ENCODE measurements at regions not wholly inside any gene's neighbourhood (a gene's known extent, or its start where the extent isn't known, plus 50 kb on each side); places are given as distances from the start of the nearest gene placed in this dataset.
A peak's percentile ranks its signal among the peaks of the same experiment; 100 is the strongest.

GRCh38 chr3:159726231-159726964 lies 262.2 kb upstream of the IL12A start:
- Histone ChIP-seq H3K4me1 (no peaks in the 10 kb centered on the region), H3K4me3 (no peak overlapping the region), H3K27me3 (no peaks in the 10 kb centered on the region), H3K36me3 (no peaks in the 10 kb centered on the region), H3K9me3 (no peaks in the 10 kb centered on the region), H3K27ac (no peak overlapping the region)
- 84 to 94% methylated on average over 6 to 7 of the region's 7 CpGs for WGBS, 2 donors (ENCODE audit: low coverage in 1 of 2)
- ATAC-seq: no peak
- TF ChIP-seq POLR2AphosphoS5 (IDR thresholded peaks at IDR 0.05) (no peak), EP300 (IDR thresholded peaks at IDR 0.05) (no peak), POLR2A (IDR thresholded peaks at IDR 0.05) (no peak), CTCF (IDR thresholded peaks at IDR 0.05) (no peak)

DNA sequence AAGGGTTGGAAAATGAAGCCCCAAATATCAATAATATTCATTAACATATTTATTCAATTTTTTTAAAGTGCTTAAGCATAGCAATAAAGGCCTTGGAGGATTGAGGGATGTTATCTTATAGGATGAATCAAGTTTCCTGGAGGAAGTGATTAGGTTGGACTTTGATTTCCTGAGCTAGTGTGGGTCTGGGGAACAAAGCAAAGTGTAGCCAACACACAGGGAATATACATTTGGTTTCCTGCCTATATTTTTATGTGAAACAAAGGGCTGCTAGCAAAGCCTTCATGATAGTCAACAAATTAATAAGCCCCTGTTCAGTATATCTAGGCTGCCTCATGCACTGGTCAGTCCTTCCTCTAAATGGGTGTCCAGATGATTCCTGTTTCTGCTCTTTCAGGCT lies 261.1 kb upstream of the IL12A start:
- ATAC-seq: no peak
- Histone ChIP-seq H3K36me3 (no peaks in the 10 kb centered on the region), H3K9me3 (no peaks in the 10 kb centered on the region), H3K4me1 (peaks cover 0 to 10% (median 0%) of the 10 kb centered on the region in 3 donors), H3K27ac (no peak overlapping the region), H3K4me3 (no peak overlapping the region), H3K27me3 (no peaks in the 10 kb centered on the region)
- no peak for TF ChIP-seq CTCF (IDR thresholded peaks at IDR 0.05)
- no peak for TF ChIP-seq POLR2A (IDR thresholded peaks at IDR 0.05)
- no peak for TF ChIP-seq EP300 (IDR thresholded peaks at IDR 0.05)

GRCh38 chr3:159731254-159731653 lies 257.4 kb upstream of the IL12A start:
- 78 to 82% methylated on average over 6 of the region's 6 CpGs for WGBS, 2 donors (ENCODE audit: low coverage in 1 of 2)
- H3K36me3 ChIP-seq: no peaks in the 10 kb centered on the region
- no peaks in the 10 kb centered on the region for H3K27me3 ChIP-seq
- peaks cover 0 to 34% (median 5%) of the 10 kb centered on the region in 3 donors for H3K4me1 ChIP-seq
- no peaks in the 10 kb centered on the region for H3K9me3 ChIP-seq
- TF ChIP-seq EP300 (IDR thresholded peaks at IDR 0.05): no peak
- TF ChIP-seq POLR2AphosphoS5 (IDR thresholded peaks at IDR 0.05): no peak
- no peak for TF ChIP-seq CTCF (IDR thresholded peaks at IDR 0.05)
- no peak for TF ChIP-seq POLR2A (IDR thresholded peaks at IDR 0.05)
- no peak for ATAC-seq
- no peak overlapping the region for H3K4me3 ChIP-seq
- H3K27ac ChIP-seq: peak overlapping the region in 1 of 4 donors; percentile 82

DNA sequence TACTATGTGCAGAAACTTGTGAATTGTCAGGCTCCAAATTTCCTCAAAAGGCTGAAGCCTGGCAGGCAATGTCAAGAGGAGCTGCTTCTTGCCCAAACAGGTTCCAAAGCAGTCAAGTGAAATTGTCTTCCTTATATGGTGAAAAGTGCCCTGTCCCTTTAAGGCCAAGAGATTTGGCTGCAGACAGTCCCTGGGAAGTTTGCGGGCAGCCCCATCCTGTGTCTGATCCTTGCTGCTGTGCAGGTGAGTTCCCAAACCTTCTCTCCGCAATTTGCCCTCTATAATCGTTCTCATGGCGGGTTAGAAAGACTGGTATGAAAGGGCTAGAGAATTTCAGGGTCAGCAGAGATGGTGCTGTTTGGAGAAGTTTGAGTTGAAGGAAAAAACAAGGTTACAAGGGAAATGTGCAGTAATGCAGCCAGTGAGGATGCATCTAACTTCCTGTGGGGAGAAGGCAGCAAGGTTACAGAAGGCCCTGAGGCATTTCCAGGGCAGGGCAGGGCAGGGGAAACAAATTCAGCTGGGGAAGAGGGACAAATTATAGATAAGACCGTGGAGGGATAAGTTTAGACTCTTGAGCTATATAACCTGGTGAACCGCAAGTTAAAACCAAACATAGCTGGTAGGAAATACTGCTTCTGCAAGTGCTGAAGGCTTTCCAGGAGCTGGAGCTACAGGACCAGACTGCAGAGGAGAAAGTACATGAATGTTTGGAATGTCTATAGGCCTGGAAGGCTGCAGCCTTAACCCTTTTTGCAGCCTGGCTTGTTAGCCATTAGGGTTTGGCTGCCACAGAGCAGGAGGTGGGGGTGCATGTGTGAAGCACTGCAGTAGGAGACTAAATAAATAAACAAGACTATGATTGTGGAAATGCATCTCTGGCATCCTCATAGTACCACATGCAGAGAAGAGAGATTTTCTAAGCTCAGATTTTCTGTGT lies 256.2 kb upstream of the IL12A start:
- no peaks in the 10 kb centered on the region for H3K9me3 ChIP-seq
- H3K27ac ChIP-seq: peak overlapping the region; percentile 29 to 82 (median 67)
- H3K36me3 ChIP-seq: no peaks in the 10 kb centered on the region
- ATAC-seq: no peak
- no peak for TF ChIP-seq POLR2A (IDR thresholded peaks at IDR 0.05)
- no peak for TF ChIP-seq EP300 (IDR thresholded peaks at IDR 0.05)
- TF ChIP-seq CTCF (IDR thresholded peaks at IDR 0.05): peak in 1 of 4 experiments; percentile 28
- 8 to 21% methylated on average over 5 to 6 of the region's 6 CpGs for WGBS, 2 donors (ENCODE audit: low coverage in 1 of 2)
- no peaks in the 10 kb centered on the region for H3K27me3 ChIP-seq
- peak overlapping the region; percentile 31 to 38 for H3K4me3 ChIP-seq
- peaks cover 0 to 34% (median 5%) of the 10 kb centered on the region in 3 donors for H3K4me1 ChIP-seq

All from gastroesophageal sphincter (tissue), 4 donors.